Cardiac muscle cell (in vitro differentiated cells and primary cell): ENCODE measurements at regions not wholly inside any gene's neighbourhood (a gene's known extent, or its start where the extent isn't known, plus 50 kb on each side); places are given as distances from the start of the nearest gene placed in this dataset.

Experiments
- DNase-seq, 2 donors: peaks; one replicate each; pipeline versions ENCODE4 v3.0.0 to v3.0.0-alpha.2; 2010 to 2017; ENCODE audit warnings: low read depth in 1 of 2, low spot score in 1 of 2
- H3K27ac ChIP-seq: fragments of 200-600 bp; sonication (generic); 2 replicates; pipeline ENCODE4 v1.5.1; 2016
- H3K27me3 ChIP-seq: fragments of 200-600 bp; sonication (generic); 2 replicates; pipeline ENCODE4 v1.6.0; 2016; ENCODE audit warnings: control low read depth
- H3K36me3 ChIP-seq: fragments of 200-600 bp; sonication (generic); 2 replicates; pipeline ENCODE4 v1.5.1; 2016; ENCODE audit warnings: control low read depth
- H3K4me1 ChIP-seq: fragments of 200-600 bp; sonication (generic); 2 replicates; pipeline ENCODE4 v1.8.1; 2017; ENCODE audit warnings: low read depth, mild to moderate bottlenecking, mixed run types
- H3K4me3 ChIP-seq: fragments of 200-600 bp; sonication (generic); 2 replicates; pipeline ENCODE4 v1.5.1; 2016; ENCODE audit warnings: mild to moderate bottlenecking
- H3K9me3 ChIP-seq: fragments of 200-600 bp; sonication (generic); 2 replicates; pipeline ENCODE4 v1.5.1; 2017; ENCODE audit warnings: low read depth, mild to moderate bottlenecking, control low read depth
- CTCF ChIP-seq: IDR thresholded peaks from 2 replicates; pipeline ENCODE4 v1.5.1; 2012; ENCODE audit warnings: low read depth, mild to moderate bottlenecking, low read length

DNA sequence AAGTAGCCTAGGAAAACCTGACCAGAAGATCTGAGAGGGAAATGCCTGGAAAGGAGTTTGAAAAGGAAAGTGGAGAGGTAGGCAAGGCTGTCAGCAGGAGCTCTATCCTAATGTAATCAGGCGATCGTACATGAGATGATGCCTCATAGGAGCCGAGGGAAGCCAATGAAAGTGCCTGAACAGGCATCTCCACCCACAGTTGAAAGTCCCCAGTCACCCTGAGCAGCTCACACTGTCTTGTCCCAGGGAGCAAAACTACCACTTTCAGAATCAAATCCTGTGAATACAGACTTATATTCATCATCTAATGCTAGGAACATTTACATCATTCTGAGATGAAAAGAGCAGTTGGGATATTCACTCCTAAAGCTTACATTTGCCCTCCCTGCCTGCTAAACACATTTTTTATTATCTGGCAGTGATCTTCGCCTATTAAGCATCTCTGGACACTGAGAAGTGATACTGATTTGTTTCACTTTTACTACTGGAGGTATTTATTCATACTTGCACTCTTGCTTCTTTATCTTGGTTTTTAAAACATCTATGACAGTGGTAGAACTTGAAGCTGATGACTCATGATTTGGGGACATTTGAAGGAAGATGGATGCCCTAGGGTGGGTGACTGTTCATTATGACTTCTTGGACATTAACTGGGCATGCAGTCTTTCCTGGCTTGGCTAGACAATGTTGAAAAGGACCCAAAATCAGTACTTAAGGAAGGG, 221.6 kb downstream of the SEC16B start:
- DNase-seq, result no peak
- Histone ChIP-seq H3K4me3 (no peak overlapping the region), H3K36me3 (no peaks in the 10 kb centered on the region), H3K4me1 (no peaks in the 10 kb centered on the region), H3K27ac (no peak overlapping the region), H3K27me3 (no peaks in the 10 kb centered on the region), H3K9me3 (no peaks in the 10 kb centered on the region)
- no peak for TF ChIP-seq CTCF

GRCh38 chr1:177746155-177746554, 223.7 kb downstream of the SEC16B start:
- H3K9me3 ChIP-seq, result no peaks in the 10 kb centered on the region
- no peak for TF ChIP-seq CTCF
- H3K4me3 ChIP-seq, result no peak overlapping the region
- no peak for DNase-seq
- H3K27me3 ChIP-seq, result no peaks in the 10 kb centered on the region
- no peak overlapping the region for H3K27ac ChIP-seq
- H3K4me1 ChIP-seq, result no peaks in the 10 kb centered on the region
- H3K36me3 ChIP-seq, result no peaks in the 10 kb centered on the region

DNA sequence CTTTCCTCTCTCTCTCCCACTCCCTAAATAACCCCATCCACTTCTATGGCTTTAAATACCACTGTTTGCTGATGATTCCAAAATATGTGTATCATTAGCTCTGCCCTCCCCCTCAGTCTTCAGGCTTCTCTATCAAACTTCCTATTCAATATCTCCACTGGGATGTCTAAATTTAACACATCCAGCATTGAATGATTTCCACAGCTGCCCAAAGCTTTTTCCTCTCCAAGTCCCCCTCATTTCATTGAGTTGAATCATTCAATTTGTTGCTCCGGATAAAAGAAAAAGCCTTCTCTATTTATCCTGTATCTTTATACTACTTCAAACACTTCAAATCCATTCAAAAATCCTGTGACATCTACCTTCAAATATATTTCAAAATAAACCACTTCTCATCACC, 225.0 kb downstream of the SEC16B start:
- Histone ChIP-seq H3K36me3 (no peaks in the 10 kb centered on the region), H3K4me3 (no peak overlapping the region), H3K27ac (no peak overlapping the region), H3K4me1 (no peaks in the 10 kb centered on the region), H3K9me3 (no peaks in the 10 kb centered on the region), H3K27me3 (no peaks in the 10 kb centered on the region)
- no peak for DNase-seq
- TF ChIP-seq CTCF, result no peak

- Histone ChIP-seq H3K27ac (no peak overlapping the region), H3K9me3 (no peaks in the 10 kb centered on the region), H3K4me1 (no peaks in the 10 kb centered on the region), H3K36me3 (no peaks in the 10 kb centered on the region), H3K27me3 (peaks cover 7% of the 10 kb centered on the region), H3K4me3 (no peak overlapping the region)
- no peak for TF ChIP-seq CTCF
- DNase-seq, result peak in 1 of 2 donors; percentile 2
These were observed 228.4 kb downstream of the SEC16B start for GRCh38 chr1:177741476-177741875.

DNA sequence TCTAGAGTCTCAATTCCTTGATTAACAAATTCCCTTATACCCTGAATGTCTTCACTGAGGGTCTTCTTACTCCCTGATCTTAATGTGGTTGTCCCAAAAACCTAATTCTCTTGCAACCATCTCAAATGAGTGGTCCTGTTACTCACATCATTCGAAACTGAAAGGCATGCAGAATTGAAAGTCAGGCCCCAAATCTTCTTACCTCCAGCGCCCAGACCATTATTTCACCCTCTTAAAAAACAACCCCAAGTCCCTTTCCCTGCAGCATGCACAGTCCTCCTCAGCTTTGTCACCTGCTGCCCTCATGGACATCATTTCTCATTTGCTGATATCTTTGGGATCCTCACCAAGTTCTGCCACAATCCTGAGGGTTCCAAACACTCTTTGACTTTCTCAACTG, 230.1 kb downstream of the SEC16B start:
- H3K9me3 ChIP-seq, result no peaks in the 10 kb centered on the region
- no peak overlapping the region for H3K27ac ChIP-seq
- H3K4me3 ChIP-seq, result no peak overlapping the region
- H3K36me3 ChIP-seq, result no peaks in the 10 kb centered on the region
- no peak for DNase-seq
- TF ChIP-seq CTCF, result no peak
- peaks cover 7% of the 10 kb centered on the region for H3K27me3 ChIP-seq
- no peaks in the 10 kb centered on the region for H3K4me1 ChIP-seq
